Karpas-422 (cell line): ENCODE measurements at regions not wholly inside any gene's neighbourhood (a gene's known extent, or its start where the extent isn't known, plus 50 kb on each side); places are given as distances from the start of the nearest gene placed in this dataset.
"Not testable (repeated sequence)": the region's sequence is repeated elsewhere in the genome, so short reads cannot be mapped to it uniquely, and the experiment has no call there.

ENCODE experiments used
- DNase-seq: peaks from one replicate; pipeline ENCODE4 v3.0.0-alpha.2; 2015
- H2AFZ ChIP-seq: fragments of 200-600 bp; sonication (generic); 2 replicates; pipeline ENCODE4 v1.6.1; 2014; ENCODE audit warnings: antibody characterized with exemption, low read length, mixed read lengths
- H3K27ac ChIP-seq: fragments of 200-600 bp; sonication (generic); 2 replicates; pipeline ENCODE4 v1.5.1; 2014; ENCODE audit warnings: mild to moderate bottlenecking, low read length, moderate library complexity
- H3K27me3 ChIP-seq: fragments of 200-600 bp; sonication (generic); 2 replicates; pipeline ENCODE4 v1.6.1; 2014; ENCODE audit warnings: low read length, mixed read lengths
- H3K36me3 ChIP-seq: fragments of 200-600 bp; sonication (generic); 2 replicates; pipeline ENCODE4 v1.6.1; 2014; ENCODE audit warnings: low read length, mixed read lengths; ENCODE audit not compliant: insufficient read depth
- H3K4me1 ChIP-seq: fragments of 200-600 bp; sonication (generic); 2 replicates; pipeline ENCODE4 v1.6.1; 2014; ENCODE audit warnings: mild to moderate bottlenecking, low read length, mixed read lengths
- H3K4me2 ChIP-seq: fragments of 200-600 bp; sonication (generic); 2 replicates; pipeline ENCODE4 v1.6.1; 2014; ENCODE audit warnings: low read length, low read depth, mild to moderate bottlenecking; ENCODE audit not compliant: poor library complexity, severe bottlenecking
- H3K4me3 ChIP-seq: fragments of 200-600 bp; sonication (generic); 2 replicates; pipeline ENCODE4 v1.5.1; 2014; ENCODE audit warnings: mild to moderate bottlenecking, antibody characterized with exemption, low read length, mixed read lengths
- H3K79me2 ChIP-seq: fragments of 200-600 bp; sonication (generic); 2 replicates; pipeline ENCODE4 v1.6.1; 2014; ENCODE audit warnings: mild to moderate bottlenecking, low read length, mixed read lengths
- H3K9ac ChIP-seq: fragments of 200-600 bp; sonication (generic); 2 replicates; pipeline ENCODE4 v1.6.0; 2014; ENCODE audit warnings: low read length
- H3K9me2 ChIP-seq: fragments of 200-600 bp; sonication (generic), shearing (Covaris generic); replicated peaks from 2 replicates; pipeline ENCODE4 v1.6.0; 2014; ENCODE audit warnings: mild to moderate bottlenecking, low read length, moderate library complexity; ENCODE audit not compliant: insufficient read depth
- H3K9me3 ChIP-seq: fragments of 300-700, 200-600 bp; sonication (generic); 2 replicates; pipeline ENCODE4 v1.6.1; 2014; ENCODE audit warnings: low read length, mixed read lengths
- H4K20me1 ChIP-seq: fragments of 200-600 bp; sonication (generic); 2 replicates; pipeline ENCODE4 v1.6.1; 2014; ENCODE audit warnings: mild to moderate bottlenecking, antibody characterized with exemption, low read length, low read depth; ENCODE audit not compliant: insufficient read depth

GRCh38 chr2:187610450-187610849 is 56.2 kb upstream of the TFPI start:
- not testable (repeated sequence) for H3K4me3 ChIP-seq, H2AFZ ChIP-seq, H4K20me1 ChIP-seq, H3K4me2 ChIP-seq, H3K27me3 ChIP-seq, H3K4me1 ChIP-seq, DNase-seq, H3K9me3 ChIP-seq, H3K9ac ChIP-seq, H3K9me2 ChIP-seq, H3K36me3 ChIP-seq, H3K27ac ChIP-seq, H3K79me2 ChIP-seq

- DNase-seq: no peak
- Histone ChIP-seq H3K27ac (no peak overlapping the region), H2AFZ (no peak overlapping the region), H3K9me2 (peaks cover 3% of the 10 kb centered on the region; the same call in 1 of the 2 replicates), H3K36me3 (no peaks in the 10 kb centered on the region), H3K9ac (no peak overlapping the region), H3K4me2 (no peak overlapping the region), H3K4me1 (no peaks in the 10 kb centered on the region), H4K20me1 (no peaks in the 10 kb centered on the region), H3K79me2 (no peaks in the 10 kb centered on the region), H3K27me3 (no peaks in the 10 kb centered on the region), H3K4me3 (no peak overlapping the region), H3K9me3 (no peaks in the 10 kb centered on the region)
Observed at GRCh38 chr2:187612857-187613256, 58.6 kb upstream of the TFPI start.

GRCh38 chr2:187614756-187615155 is 60.5 kb upstream of the TFPI start:
- H3K4me2 ChIP-seq: no peak overlapping the region
- H3K27me3 ChIP-seq: no peaks in the 10 kb centered on the region
- no peaks in the 10 kb centered on the region for H4K20me1 ChIP-seq
- H3K4me3 ChIP-seq: no peak overlapping the region
- peaks cover 3% of the 10 kb centered on the region; the same call in 1 of the 2 replicates for H3K9me2 ChIP-seq
- H3K27ac ChIP-seq: no peak overlapping the region
- no peaks in the 10 kb centered on the region for H3K36me3 ChIP-seq
- H3K79me2 ChIP-seq: no peaks in the 10 kb centered on the region
- H3K9ac ChIP-seq: no peak overlapping the region
- no peaks in the 10 kb centered on the region for H3K4me1 ChIP-seq
- no peak overlapping the region for H2AFZ ChIP-seq
- no peaks in the 10 kb centered on the region for H3K9me3 ChIP-seq
- DNase-seq: no peak

- H3K27ac ChIP-seq: no peak overlapping the region
- no peak overlapping the region for H3K9ac ChIP-seq
- H3K79me2 ChIP-seq: no peaks in the 10 kb centered on the region
- no peak overlapping the region for H3K4me2 ChIP-seq
- no peak overlapping the region for H3K4me3 ChIP-seq
- H3K4me1 ChIP-seq: no peaks in the 10 kb centered on the region
- H3K27me3 ChIP-seq: no peaks in the 10 kb centered on the region
- DNase-seq: no peak
- H3K36me3 ChIP-seq: no peaks in the 10 kb centered on the region
- no peaks in the 10 kb centered on the region for H4K20me1 ChIP-seq
- H3K9me3 ChIP-seq: no peaks in the 10 kb centered on the region
- peaks cover 3% of the 10 kb centered on the region; the same call in 1 of the 2 replicates for H3K9me2 ChIP-seq
- H2AFZ ChIP-seq: no peak overlapping the region
Observed at GRCh38 chr2:187615364-187615763, 61.1 kb upstream of the TFPI start.

GRCh38 chr2:187615902-187616301 is 61.7 kb upstream of the TFPI start:
- H3K9me3 ChIP-seq: no peaks in the 10 kb centered on the region
- H4K20me1 ChIP-seq: no peaks in the 10 kb centered on the region
- no peak overlapping the region for H3K9ac ChIP-seq
- H3K27me3 ChIP-seq: no peaks in the 10 kb centered on the region
- DNase-seq: no peak
- no peak overlapping the region for H3K4me3 ChIP-seq
- no peaks in the 10 kb centered on the region for H3K79me2 ChIP-seq
- no peak overlapping the region for H3K27ac ChIP-seq
- no peak overlapping the region for H3K4me2 ChIP-seq
- H3K9me2 ChIP-seq: peaks cover 3% of the 10 kb centered on the region; the same call in 1 of the 2 replicates
- H2AFZ ChIP-seq: no peak overlapping the region
- H3K4me1 ChIP-seq: no peaks in the 10 kb centered on the region
- H3K36me3 ChIP-seq: no peaks in the 10 kb centered on the region

- 0 out of 2 replicates have a peak, but pooled peaks cover 3% of the 10 kb centered on the region for H3K9me3 ChIP-seq
- no peak for DNase-seq
- H3K4me3 ChIP-seq: no peak overlapping the region
Observed at GRCh38 chr2:187617120-187617519, 62.9 kb upstream of the TFPI start.

GRCh38 chr2:187617905-187618304 is 63.7 kb upstream of the TFPI start:
- DNase-seq: no peak
- Histone ChIP-seq H3K9ac (no peak overlapping the region), H2AFZ (no peak overlapping the region), H3K27ac (no peak overlapping the region), H3K27me3 (no peaks in the 10 kb centered on the region), H3K79me2 (no peaks in the 10 kb centered on the region), H3K4me1 (no peaks in the 10 kb centered on the region), H3K9me3 (0 out of 2 replicates have a peak, but pooled peaks cover 3% of the 10 kb centered on the region), H3K9me2 (peaks cover 3% of the 10 kb centered on the region; the same call in 1 of the 2 replicates), H3K4me2 (no peak overlapping the region), H4K20me1 (no peaks in the 10 kb centered on the region), H3K4me3 (no peak overlapping the region), H3K36me3 (no peaks in the 10 kb centered on the region)

More at GRCh38 chr2:187617120-187617519, 62.9 kb upstream of the TFPI start:
- H3K4me1 ChIP-seq: no peaks in the 10 kb centered on the region
- no peaks in the 10 kb centered on the region for H3K27me3 ChIP-seq
- H3K36me3 ChIP-seq: no peaks in the 10 kb centered on the region
- no peak overlapping the region for H3K27ac ChIP-seq
- no peak overlapping the region for H3K9ac ChIP-seq
- H3K4me2 ChIP-seq: no peak overlapping the region
- H2AFZ ChIP-seq: no peak overlapping the region
- H3K9me2 ChIP-seq: peaks cover 3% of the 10 kb centered on the region; the same call in 1 of the 2 replicates
- H3K79me2 ChIP-seq: no peaks in the 10 kb centered on the region
- no peaks in the 10 kb centered on the region for H4K20me1 ChIP-seq

GRCh38 chr2:187618813-187619212 is 64.6 kb upstream of the TFPI start:
- Histone ChIP-seq H3K27ac (no peak overlapping the region), H3K4me1 (no peaks in the 10 kb centered on the region), H3K4me3 (no peak overlapping the region), H3K79me2 (no peaks in the 10 kb centered on the region), H3K9ac (no peak overlapping the region), H3K4me2 (no peak overlapping the region), H3K9me2 (peaks cover 3% of the 10 kb centered on the region; the same call in 1 of the 2 replicates), H3K36me3 (no peaks in the 10 kb centered on the region), H2AFZ (no peak overlapping the region), H3K27me3 (no peaks in the 10 kb centered on the region), H4K20me1 (no peaks in the 10 kb centered on the region), H3K9me3 (peaks cover 3% of the 10 kb centered on the region; the same call in 1 of the 2 replicates)
- no peak for DNase-seq

GRCh38 chr2:187627153-187627552 is 72.9 kb upstream of the TFPI start:
- Histone ChIP-seq H3K9ac (no peak overlapping the region), H3K9me3 (no peaks in the 10 kb centered on the region; the same call in 1 of the 2 replicates), H3K27ac (no peak overlapping the region)

More at GRCh38 chr2:187627153-187627552, 72.9 kb upstream of the TFPI start:
- Histone ChIP-seq H3K79me2 (no peaks in the 10 kb centered on the region), H2AFZ (no peak overlapping the region), H3K36me3 (no peaks in the 10 kb centered on the region), H3K4me1 (no peaks in the 10 kb centered on the region), H4K20me1 (no peaks in the 10 kb centered on the region), H3K27me3 (no peaks in the 10 kb centered on the region), H3K4me2 (no peak overlapping the region), H3K9me2 (no peaks in the 10 kb centered on the region), H3K4me3 (no peak overlapping the region)
- DNase-seq: no peak
